ENCODE measurements at regions not wholly inside any gene's neighbourhood (a gene's known extent, or its start where the extent isn't known, plus 50 kb on each side); places are given as distances from the start of the nearest gene placed in this dataset.

- DNase-seq (ENCODE audit: low read depth in 4 of 4, low spot score in 3 of 4), result no peak
Measured at GRCh38 chr11:33617672-33618350, 82.8 kb downstream of the C11orf91 start.

DNA sequence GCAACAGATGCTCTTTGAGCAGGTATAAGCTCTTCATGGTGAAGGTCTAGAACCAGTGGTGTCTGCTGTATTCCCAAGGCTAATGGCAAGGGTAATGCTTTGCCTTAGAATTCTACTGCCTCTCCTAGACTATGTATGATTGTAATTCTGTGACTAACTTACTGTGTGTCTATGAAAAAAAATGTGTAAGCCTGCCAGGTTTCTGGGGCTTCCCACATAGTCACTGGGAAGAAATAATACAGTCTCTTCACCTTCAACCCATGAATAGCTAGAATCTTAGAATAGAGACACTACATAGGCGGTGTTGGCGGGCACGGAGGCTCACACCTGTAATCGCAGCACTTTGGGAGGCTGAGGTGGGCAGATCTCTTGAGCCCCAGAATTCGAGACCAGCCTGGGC lies 84.1 kb downstream of the C11orf91 start:
- no peak for DNase-seq (ENCODE audit: low read depth in 4 of 4, low spot score in 3 of 4)

- no peak for DNase-seq (ENCODE audit: low read depth in 4 of 4, low spot score in 3 of 4)
Measured at GRCh38 chr11:33615751-33616150, 84.9 kb downstream of the C11orf91 start.

GRCh38 chr11:33613404-33613803 lies 87.2 kb downstream of the C11orf91 start:
- DNase-seq (ENCODE audit: low read depth in 4 of 4, low spot score in 3 of 4), result no peak

DNA sequence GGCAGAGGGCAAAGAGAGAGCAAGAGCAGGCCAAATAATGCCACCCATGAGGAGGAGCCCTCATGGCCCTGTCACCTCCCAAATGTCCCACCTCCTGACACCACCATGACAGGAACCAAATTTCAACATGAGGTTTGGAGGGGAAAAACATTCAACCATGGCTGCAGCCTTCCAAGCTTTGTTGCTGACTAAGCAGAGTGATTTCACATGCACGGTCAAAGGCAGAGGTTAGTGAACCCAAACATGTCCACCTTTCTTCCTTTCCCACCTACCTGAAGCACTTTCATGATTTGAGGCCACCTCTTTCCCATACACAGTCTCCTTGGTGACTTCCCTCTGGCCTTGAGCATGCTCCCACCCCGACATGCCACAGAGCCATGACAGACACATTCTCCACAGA lies 89.7 kb downstream of the C11orf91 start:
- DNase-seq (ENCODE audit: low read depth in 4 of 4, low spot score in 3 of 4), result no peak

DNA sequence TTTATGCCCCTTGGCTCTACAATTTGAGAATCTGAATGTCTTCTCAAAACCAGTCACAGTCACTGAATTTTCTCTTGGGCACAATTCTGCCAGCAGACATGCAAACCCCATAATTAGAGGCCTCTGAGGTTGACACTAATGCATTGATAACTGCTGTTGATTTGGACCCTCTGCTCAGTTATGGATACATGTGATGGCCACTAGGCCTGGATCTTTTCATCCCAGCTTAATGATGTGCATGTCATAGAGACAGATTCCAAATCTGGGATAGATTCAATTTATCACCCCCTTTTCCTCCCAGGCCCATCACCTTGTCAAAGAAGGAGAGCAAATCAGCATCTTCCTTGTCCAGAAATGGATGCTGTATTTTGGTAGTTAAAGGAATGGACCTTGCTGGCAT lies 92.2 kb downstream of the C11orf91 start:
- DNase-seq (ENCODE audit: low read depth in 4 of 4, low spot score in 3 of 4), result no peak

DNA sequence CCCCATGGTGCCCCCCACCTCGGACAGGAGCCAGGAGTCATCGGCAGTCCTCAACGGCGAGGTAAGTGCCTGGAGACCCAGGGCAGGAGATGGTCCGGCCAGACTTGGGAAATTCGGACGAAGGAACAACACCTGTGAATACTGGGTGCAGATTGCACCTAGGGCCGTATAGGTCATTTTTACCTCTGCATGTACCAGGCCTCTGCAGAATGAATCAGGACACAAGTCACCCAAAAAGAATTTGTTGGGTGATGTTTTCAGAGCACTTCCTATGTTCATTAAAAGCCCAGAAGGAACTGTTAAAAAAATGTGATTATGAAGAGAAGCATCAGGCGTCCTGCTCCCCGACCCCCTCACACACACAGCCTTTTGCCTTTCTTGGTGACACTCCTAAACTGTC lies 93.9 kb downstream of the C11orf91 start:
- DNase-seq (ENCODE audit: low read depth in 4 of 4, low spot score in 3 of 4), result no peak

- DNase-seq (ENCODE audit: low read depth in 4 of 4, low spot score in 3 of 4), result no peak
Measured at GRCh38 chr11:33605703-33606102, 94.9 kb downstream of the C11orf91 start.

GRCh38 chr11:33598426-33599069 lies 102.1 kb downstream of the C11orf91 start:
- no peak for DNase-seq (ENCODE audit: low read depth in 4 of 4, low spot score in 3 of 4)

- DNase-seq (ENCODE audit: low read depth in 4 of 4, low spot score in 3 of 4), result no peak
Measured at GRCh38 chr11:33594188-33594587, 106.4 kb downstream of the C11orf91 start.

DNA sequence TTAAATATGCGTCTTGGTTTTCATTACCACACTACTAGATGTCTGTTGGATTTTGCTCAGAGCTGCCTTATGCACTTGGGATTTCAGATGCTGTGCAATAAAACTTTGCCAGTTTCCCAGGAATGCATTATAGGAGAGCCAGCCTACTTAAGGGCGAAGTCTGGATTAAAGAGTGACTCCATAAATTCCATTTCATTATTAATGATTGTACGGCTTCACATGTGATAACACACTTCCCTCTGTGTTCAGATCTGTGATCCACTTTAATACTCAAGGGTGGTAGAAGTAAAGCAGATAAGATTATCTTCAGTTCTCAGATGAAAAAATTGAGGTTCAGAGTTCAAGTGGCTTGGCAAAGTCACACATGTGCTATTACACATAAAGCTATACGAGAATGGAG lies 110.2 kb downstream of the C11orf91 start:
- DNase-seq (ENCODE audit: low read depth in 4 of 4, low spot score in 3 of 4), result no peak

- no peak for DNase-seq (ENCODE audit: low read depth in 4 of 4, low spot score in 3 of 4)
Measured at GRCh38 chr11:33588056-33588455, 112.6 kb downstream of the C11orf91 start.

GRCh38 chr11:33585586-33586209 lies 114.9 kb downstream of the C11orf91 start:
- no peak for DNase-seq (ENCODE audit: low read depth in 4 of 4, low spot score in 3 of 4)

- no peak for DNase-seq (ENCODE audit: low read depth in 4 of 4, low spot score in 3 of 4)
Measured at GRCh38 chr11:33582636-33583325, 117.8 kb downstream of the C11orf91 start.

DNA sequence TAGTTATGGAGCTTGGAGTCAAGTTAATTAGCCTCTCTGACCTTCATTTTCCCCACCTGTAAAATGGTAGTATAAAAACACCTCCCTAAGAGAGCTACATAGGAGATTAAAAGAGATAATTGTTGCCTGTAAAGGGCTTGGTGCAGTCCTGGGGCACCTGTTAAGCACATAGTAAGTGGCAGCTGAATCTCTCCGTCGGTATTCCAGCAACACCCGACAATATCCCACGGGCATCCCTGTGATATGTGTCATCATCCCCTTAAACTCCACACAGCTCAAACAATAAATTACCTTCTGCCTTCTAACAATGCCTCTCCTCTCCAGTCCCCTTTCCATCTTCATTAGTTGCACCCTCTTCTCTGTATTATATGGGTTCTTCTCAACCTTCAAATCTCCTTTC lies 121.5 kb downstream of the C11orf91 start:
- no peak for DNase-seq (ENCODE audit: low read depth in 4 of 4, low spot score in 3 of 4)

GRCh38 chr11:33577204-33577603 lies 123.4 kb downstream of the C11orf91 start:
- no peak for DNase-seq (ENCODE audit: low read depth in 4 of 4, low spot score in 3 of 4)

DNA sequence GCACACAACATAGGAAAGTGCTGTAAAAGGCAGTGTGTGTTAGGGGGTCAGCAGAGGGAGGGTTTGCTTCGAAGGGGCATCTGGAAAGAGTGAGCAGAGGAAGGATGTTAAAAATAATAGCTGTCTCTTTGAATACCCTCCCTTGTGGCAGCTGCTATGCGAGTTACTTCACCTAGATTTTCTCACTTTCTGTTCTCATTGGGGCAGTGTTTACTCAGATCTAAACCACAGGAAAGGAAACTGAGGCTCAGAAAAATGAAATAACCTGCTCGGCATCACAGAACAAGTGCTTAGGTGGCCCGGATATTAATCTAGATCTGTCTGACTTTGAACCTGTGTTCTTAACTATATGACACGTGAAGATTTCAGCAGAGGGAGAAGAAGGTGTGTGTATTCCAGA lies 125.3 kb downstream of the C11orf91 start:
- DNase-seq (ENCODE audit: low read depth in 4 of 4, low spot score in 3 of 4), result no peak

- no peak for DNase-seq (ENCODE audit: low read depth in 4 of 4, low spot score in 3 of 4)
Measured at GRCh38 chr11:33574331-33574730, 126.3 kb downstream of the C11orf91 start.

DNA sequence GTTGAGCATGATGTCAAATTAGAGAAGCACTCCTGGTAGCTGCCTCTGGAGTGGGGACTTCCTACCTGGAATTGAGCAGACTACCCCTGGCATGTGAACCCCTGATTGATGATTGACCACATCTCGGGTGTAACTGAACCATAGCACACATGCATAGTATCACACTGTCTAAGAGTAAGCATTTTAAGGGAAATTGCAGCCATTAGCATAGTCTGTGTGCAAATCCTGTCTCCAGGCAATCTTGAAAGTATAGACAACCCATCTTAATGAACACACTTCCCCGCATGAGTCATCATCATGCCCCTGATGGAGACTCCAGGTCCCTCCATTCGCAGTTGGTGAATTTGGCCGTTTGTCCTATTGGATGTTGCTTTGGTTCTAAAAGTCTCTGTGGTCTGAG lies 131.3 kb downstream of the C11orf91 start:
- no peak for DNase-seq (ENCODE audit: low read depth in 4 of 4, low spot score in 3 of 4)

DNA sequence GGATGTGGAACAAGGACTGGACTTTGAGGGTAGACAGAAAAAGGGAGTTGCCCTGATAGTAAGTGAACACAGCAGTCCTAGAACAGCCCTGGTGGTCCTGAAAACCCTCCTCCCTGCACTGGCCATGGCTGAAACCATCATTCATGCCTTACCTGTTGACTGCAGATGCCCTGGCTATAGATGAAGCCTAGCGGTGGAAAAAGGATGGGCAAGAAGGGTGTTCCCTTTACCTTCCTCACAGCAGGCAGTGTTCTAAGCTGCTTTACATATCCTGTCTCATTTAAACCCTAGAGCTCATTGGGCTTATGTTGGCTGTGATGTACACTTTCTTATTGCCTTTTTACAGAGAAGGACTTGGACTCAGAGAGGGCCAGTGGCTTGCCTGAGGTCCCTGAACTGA lies 133.6 kb downstream of the C11orf91 start:
- DNase-seq (ENCODE audit: low read depth in 4 of 4, low spot score in 3 of 4), result no peak

- DNase-seq (ENCODE audit: low read depth in 4 of 4, low spot score in 3 of 4), result no peak
Measured at GRCh38 chr11:33564856-33565453, 135.7 kb downstream of the C11orf91 start.
